H1 (cell line): ENCODE measurements at regions not wholly inside any gene's neighbourhood (a gene's known extent, or its start where the extent isn't known, plus 50 kb on each side); places are given as distances from the start of the nearest gene placed in this dataset.

Experiments used
- CTCF ChIA-PET: fragments of 300-600 bp; sonication (Branson Sonifier 250); formaldehyde crosslinking; loops from one replicate; lab custom pipeline; 2021; ENCODE audit not compliant: partially characterized antibody; lab: Charles Lee
- POLR2A ChIA-PET: fragments of 300-600 bp; sonication (Branson Sonifier 250); formaldehyde crosslinking; loops from one replicate; lab custom pipeline; 2021; ENCODE audit warnings: inconsistent platforms; ENCODE audit not compliant: partially characterized antibody; lab: Charles Lee
- DNase-seq, 2 experiments: peaks; one replicate each; pipeline versions ENCODE4 v3.0.0 to v3.0.0-alpha.2; 2010 to 2022; ENCODE audit warnings: low spot score in 2 of 2, low read depth in 1 of 2, mixed read lengths in 1 of 2
- FAIRE-seq: peaks from 2 replicates; lab custom pipeline; 2011; peaks lifted over from hg19 to GRCh38; lab: Jason Lieb, UNC
- H2AFZ ChIP-seq: 2 replicates; pipeline ENCODE4 v1.8.1; 2012; ENCODE audit warnings: low read length, inconsistent platforms
- H2AK5ac ChIP-seq: 2 replicates; pipeline ENCODE4 v1.6.1; 2013; ENCODE audit warnings: low read depth, low read length
- H2BK120ac ChIP-seq: replicated peaks from 2 replicates; pipeline ENCODE3; 2013; ENCODE audit warnings: low read depth, low read length, inconsistent platforms
- H2BK12ac ChIP-seq: 2 replicates; pipeline ENCODE4 v1.6.1; 2013; ENCODE audit warnings: low read depth, low read length
- H2BK15ac ChIP-seq: 2 replicates; pipeline ENCODE4 v1.6.1; 2013; ENCODE audit warnings: low read length
- H2BK20ac ChIP-seq: 2 replicates; pipeline ENCODE4 v1.6.1; 2013; ENCODE audit warnings: low read length
- H2BK5ac ChIP-seq: 2 replicates; pipeline ENCODE4 v1.6.1; 2013; ENCODE audit warnings: low read depth, low read length
- H3K14ac ChIP-seq: 2 replicates; pipeline ENCODE4 v1.6.1; 2013; ENCODE audit warnings: inconsistent platforms; ENCODE audit not compliant: insufficient read length
- H3K18ac ChIP-seq: 2 replicates; pipeline ENCODE4 v1.6.1; 2013; ENCODE audit warnings: low read length; ENCODE audit errors: extremely low read depth
- H3K23ac ChIP-seq: 2 replicates; pipeline ENCODE4 v1.6.1; 2013; ENCODE audit warnings: inconsistent platforms; ENCODE audit not compliant: insufficient read length
- H3K23me2 ChIP-seq: 2 replicates; pipeline ENCODE4 v1.6.1; 2013; ENCODE audit warnings: low read depth, low read length
- H3K27ac ChIP-seq: 2 replicates; pipeline ENCODE4 v1.6.1; 2011; ENCODE audit warnings: low read depth, low read length, inconsistent platforms
- H3K27me3 ChIP-seq, 4 experiments: replicated peaks in 1 of 4; 1 replicate in 1 of 4; 2 replicates in 3 of 4; pipeline versions ENCODE4 v1.6.1 to v1.8.1; 2011 to 2013; ENCODE audit warnings: low read length in 3 of 4, mild to moderate bottlenecking in 3 of 4, inconsistent platforms in 2 of 4, mixed read lengths in 2 of 4, moderate library complexity in 1 of 4; ENCODE audit not compliant: control insufficient read depth in 3 of 4, insufficient read depth in 3 of 4; ENCODE audit errors: extremely low read depth in 1 of 4
- H3K36me3 ChIP-seq, 4 experiments: 2 replicates each; pipeline versions ENCODE4 v1.6.1 to v1.8.1; 2011 to 2013; ENCODE audit warnings: mild to moderate bottlenecking in 4 of 4, low read length in 3 of 4, moderate library complexity in 2 of 4, control low read depth in 1 of 4, inconsistent platforms in 1 of 4; ENCODE audit not compliant: insufficient read depth in 4 of 4, control insufficient read depth in 2 of 4
- H3K4ac ChIP-seq: replicated peaks from 2 replicates; pipeline ENCODE3; 2013; ENCODE audit warnings: low read length, low read depth, mixed read lengths, inconsistent platforms; ENCODE audit not compliant: insufficient read length
- H3K4me1 ChIP-seq, 4 experiments: replicated peaks in 1 of 4; 1 replicate in 1 of 4; 2 replicates in 3 of 4; pipeline versions ENCODE4 v1.6.1 to v1.8.1; 2011 to 2013; ENCODE audit warnings: low read length in 3 of 4, inconsistent platforms in 2 of 4, mixed read lengths in 1 of 4; ENCODE audit not compliant: insufficient read depth in 4 of 4, control insufficient read depth in 3 of 4
- H3K4me2 ChIP-seq, 2 experiments: 2 replicates each; pipeline versions ENCODE4 v1.6.1 to v1.8.1; 2011 to 2013; ENCODE audit warnings: low read depth in 2 of 2, low read length in 2 of 2, control low read depth in 1 of 2, inconsistent platforms in 1 of 2, mild to moderate bottlenecking in 1 of 2; ENCODE audit not compliant: insufficient read depth in 1 of 2
- H3K4me3 ChIP-seq, 4 experiments: fragments of 200-600, 300-600 bp in 1 of 4; sonication (generic), shearing (Covaris generic), sonication (Bioruptor Twin) in 1 of 4; 2 replicates each; pipeline versions ENCODE4 v1.5.1 to v1.8.1; 2011 to 2016; ENCODE audit warnings: low read length in 4 of 4, low read depth in 3 of 4, control low read depth in 2 of 4, inconsistent platforms in 2 of 4, mild to moderate bottlenecking in 2 of 4, mixed read lengths in 1 of 4, moderate library complexity in 1 of 4; ENCODE audit not compliant: insufficient read depth in 2 of 4; ENCODE audit errors: extremely low read depth in 1 of 4
- H3K56ac ChIP-seq: replicated peaks from 2 replicates; pipeline ENCODE3; 2013; ENCODE audit warnings: low read depth, mild to moderate bottlenecking, mixed read lengths, low read length, inconsistent platforms; ENCODE audit not compliant: insufficient read length
- H3K79me1 ChIP-seq: 2 replicates; pipeline ENCODE4 v1.6.1; 2013; ENCODE audit warnings: low read depth, low read length, control low read depth
- H3K79me2 ChIP-seq, 2 experiments: 2 replicates each; pipeline versions ENCODE4 v1.6.1 to v1.8.1; 2012 to 2013; ENCODE audit warnings: low read length in 2 of 2, mild to moderate bottlenecking in 2 of 2, inconsistent platforms in 1 of 2; ENCODE audit not compliant: insufficient read depth in 2 of 2, control insufficient read depth in 1 of 2
- H3K9ac ChIP-seq, 4 experiments: replicated peaks in 1 of 4; 1 replicate in 1 of 4; 2 replicates in 3 of 4; pipeline versions ENCODE4 v1.6.1 to v1.8.1; 2011 to 2013; ENCODE audit warnings: low read depth in 3 of 4, low read length in 3 of 4, control low read depth in 2 of 4, mild to moderate bottlenecking in 2 of 4, moderate library complexity in 2 of 4, inconsistent platforms in 1 of 4; ENCODE audit errors: extremely low read depth in 1 of 4
- H3K9me3 ChIP-seq, 2 experiments: 2 replicates each; pipeline versions ENCODE4 v1.6.1 to v1.8.1; 2012 to 2013; ENCODE audit warnings: mild to moderate bottlenecking in 2 of 2, moderate library complexity in 2 of 2, control low read depth in 1 of 2, inconsistent platforms in 1 of 2, low read depth in 1 of 2, low read length in 1 of 2, mixed read lengths in 1 of 2; ENCODE audit not compliant: insufficient read depth in 2 of 2
- H4K20me1 ChIP-seq, 2 experiments: replicated peaks in 1 of 2; 2 replicates each; pipeline versions ENCODE3 to v1.8.1; 2011 to 2013; ENCODE audit warnings: inconsistent platforms in 2 of 2, low read length in 2 of 2, mild to moderate bottlenecking in 1 of 2; ENCODE audit not compliant: insufficient read depth in 2 of 2, control insufficient read depth in 1 of 2
- H4K5ac ChIP-seq: 2 replicates; pipeline ENCODE4 v1.6.1; 2013; ENCODE audit warnings: low read length, low read depth, mixed read lengths, inconsistent platforms; ENCODE audit not compliant: insufficient read length
- H4K8ac ChIP-seq: 2 replicates; pipeline ENCODE4 v1.8.0; 2013; ENCODE audit warnings: mild to moderate bottlenecking, moderate library complexity, low read length, inconsistent platforms; ENCODE audit not compliant: insufficient read depth; ENCODE audit errors: extremely low read depth
- H4K91ac ChIP-seq: replicated peaks from 2 replicates; pipeline ENCODE3; 2013; ENCODE audit warnings: low read length, mixed read lengths, inconsistent platforms; ENCODE audit not compliant: insufficient read length
- RAD21 ChIP-seq, 2 experiments: IDR thresholded peaks in 1 of 2; conservative IDR thresholded peaks in 1 of 2; 2 replicates each; pipeline ENCODE4 v1.6.1; 2011; ENCODE audit warnings: low read depth in 2 of 2, low read length in 2 of 2, improper control_type of control experiment in 1 of 2, inconsistent platforms in 1 of 2, mild to moderate bottlenecking in 1 of 2, moderate library complexity in 1 of 2
- WGBS, 2 experiments: shearing (Covaris generic) in 1 of 2; methylation state at CpG; one replicate each; pipeline versions ENCODE4 v1.1.6 to v1.1.7; 2013 to 2015; ENCODE audit warnings: low lambda C conversion rate in 2 of 2, mixed read lengths in 2 of 2, inconsistent platforms in 1 of 2, low coverage in 1 of 2, missing lambda C conversion rate in 1 of 2; ENCODE audit not compliant: insufficient replicate concordance in 2 of 2, insufficient coverage in 1 of 2, insufficient read length in 1 of 2; ENCODE audit errors: extremely low coverage in 1 of 2, missing lambda C conversion rate in 1 of 2; 5-methylcytosine and 5-hydroxymethylcytosine counted together

DNA sequence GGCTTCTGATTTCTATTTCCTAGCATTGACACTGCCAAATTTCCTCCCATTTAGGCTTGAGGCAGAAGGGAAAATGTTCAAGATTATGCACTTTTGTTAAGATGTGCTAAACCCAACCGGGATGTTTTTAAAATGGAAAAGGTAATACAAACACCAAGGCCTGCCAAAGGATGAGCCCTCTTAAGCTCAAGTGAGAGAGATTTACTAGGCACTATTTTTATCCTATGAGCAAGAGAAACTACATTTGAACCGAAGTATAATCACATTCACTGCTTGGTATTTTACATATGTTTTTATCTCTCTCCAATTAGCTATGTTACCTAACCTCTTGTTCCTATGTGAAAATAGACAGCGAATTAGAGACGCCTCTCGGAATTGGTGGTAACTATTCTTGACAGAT lies 295.8 kb downstream of the GABRB3 start:
- Histone ChIP-seq H3K56ac (no peak overlapping the region), H2BK12ac (no peak overlapping the region), H3K4me3 (no peak overlapping the region), H2AFZ (no peak overlapping the region), H3K27ac (no peak overlapping the region), H3K4me1 (no peaks in the 10 kb centered on the region; a peak in 1 of 7 replicates), H4K5ac (no peak overlapping the region), H3K14ac (no peak overlapping the region), H3K79me1 (no peaks in the 10 kb centered on the region), H2BK5ac (no peak overlapping the region), H3K9ac (no peak overlapping the region), H4K20me1 (no peaks in the 10 kb centered on the region), H2AK5ac (no peak overlapping the region), H2BK20ac (no peak overlapping the region), H3K4me2 (no peak overlapping the region), H3K18ac (no peak overlapping the region), H3K27me3 (no peaks in the 10 kb centered on the region), H3K4ac (no peak overlapping the region), H3K9me3 (peaks cover 12% of the 10 kb centered on the region in 2 experiments), H3K36me3 (no peaks in the 10 kb centered on the region; a peak in 1 of 8 replicates), H3K23me2 (no peaks in the 10 kb centered on the region), H3K23ac (no peak overlapping the region), H4K91ac (no peak overlapping the region), H4K8ac (no peak overlapping the region), H3K79me2 (no peaks in the 10 kb centered on the region), H2BK120ac (no peak overlapping the region), H2BK15ac (no peak overlapping the region)
- 87% methylated on average over 5 of the region's 5 CpGs; no CpG with 5 or more reads in 1 of the 2 experiments for WGBS, 2 experiments
- no peak for TF ChIP-seq RAD21 (IDR thresholded peaks at IDR 0.05 in 1 of 2, conservative IDR thresholded peaks at IDR 0.05 in 1 of 2; ENCODE audit: low read depth in 2 of 2, low read length in 2 of 2)
- DNase-seq: no peak
- ChIA-PET POLR2A (no interaction called here), CTCF (interaction anchor here (1.1 to 1.5 kb wide), 2 partner anchors 11 to 297 kb away, joined by 3 read pairs; no protein-coding TSS in a partner anchor)
- FAIRE-seq: no peak
